Neuron (in vitro differentiated cells): ENCODE measurements at regions not wholly inside any gene's neighbourhood (a gene's known extent, or its start where the extent isn't known, plus 50 kb on each side); places are given as distances from the start of the nearest gene placed in this dataset.

ENCODE experiments used
- H2AFZ ChIP-seq: one replicate; pipeline ENCODE4 v1.6.1; 2013; ENCODE audit warnings: low read depth, mild to moderate bottlenecking, inconsistent platforms, low read length, moderate library complexity
- H3K27me3 ChIP-seq: one replicate; pipeline ENCODE4 v1.6.1; 2013; ENCODE audit warnings: low read length; ENCODE audit not compliant: insufficient read depth
- H3K36me3 ChIP-seq: one replicate; pipeline ENCODE4 v1.6.1; 2013; ENCODE audit warnings: low read length; ENCODE audit not compliant: insufficient read depth
- H3K4me1 ChIP-seq: one replicate; pipeline ENCODE4 v1.6.1; 2013; ENCODE audit warnings: low read length; ENCODE audit not compliant: insufficient read depth
- H3K4me3 ChIP-seq: 2 replicates; pipeline ENCODE4 v1.5.1; 2013; ENCODE audit warnings: mild to moderate bottlenecking, low read length, moderate library complexity
- H3K9me3 ChIP-seq: one replicate; pipeline ENCODE4 v1.6.1; 2013; ENCODE audit warnings: low read length

GRCh38 chr19:31910224-31910623 lies 435.2 kb upstream of the ZNF507 start:
- Histone ChIP-seq H2AFZ (no peak overlapping the region), H3K27me3 (no peaks in the 10 kb centered on the region), H3K9me3 (no peaks in the 10 kb centered on the region), H3K4me1 (no peaks in the 10 kb centered on the region), H3K4me3 (no peak overlapping the region), H3K36me3 (no peaks in the 10 kb centered on the region)

- no peak overlapping the region for H3K4me3 ChIP-seq
Observed at GRCh38 chr19:31911577-31911976, 433.8 kb upstream of the ZNF507 start.

GRCh38 chr19:31913103-31913661 lies 432.2 kb upstream of the ZNF507 start:
- no peaks in the 10 kb centered on the region for H3K9me3 ChIP-seq
- H3K4me1 ChIP-seq: no peaks in the 10 kb centered on the region
- no peak overlapping the region for H2AFZ ChIP-seq
- no peak overlapping the region for H3K4me3 ChIP-seq
- no peaks in the 10 kb centered on the region for H3K36me3 ChIP-seq
- H3K27me3 ChIP-seq: no peaks in the 10 kb centered on the region

More at GRCh38 chr19:31911577-31911976, 433.8 kb upstream of the ZNF507 start:
- H3K36me3 ChIP-seq: no peaks in the 10 kb centered on the region
- H3K27me3 ChIP-seq: no peaks in the 10 kb centered on the region
- no peak overlapping the region for H2AFZ ChIP-seq
- H3K9me3 ChIP-seq: no peaks in the 10 kb centered on the region
- no peaks in the 10 kb centered on the region for H3K4me1 ChIP-seq

GRCh38 chr19:31930401-31930800 lies 415.0 kb upstream of the ZNF507 start:
- no peaks in the 10 kb centered on the region for H3K4me1 ChIP-seq
- H3K4me3 ChIP-seq: no peak overlapping the region
- no peak overlapping the region for H2AFZ ChIP-seq
- no peaks in the 10 kb centered on the region for H3K36me3 ChIP-seq
- no peaks in the 10 kb centered on the region for H3K27me3 ChIP-seq
- no peaks in the 10 kb centered on the region for H3K9me3 ChIP-seq

GRCh38 chr19:31937983-31938382 lies 407.4 kb upstream of the ZNF507 start:
- Histone ChIP-seq H3K27me3 (no peaks in the 10 kb centered on the region), H3K4me3 (no peak overlapping the region), H3K9me3 (no peaks in the 10 kb centered on the region), H2AFZ (no peak overlapping the region), H3K36me3 (no peaks in the 10 kb centered on the region), H3K4me1 (no peaks in the 10 kb centered on the region)

- Histone ChIP-seq H3K36me3 (no peaks in the 10 kb centered on the region), H3K4me1 (no peaks in the 10 kb centered on the region), H2AFZ (no peak overlapping the region), H3K27me3 (no peaks in the 10 kb centered on the region), H3K9me3 (no peaks in the 10 kb centered on the region), H3K4me3 (no peak overlapping the region)
Observed at GRCh38 chr19:31938675-31939074, 406.7 kb upstream of the ZNF507 start.

GRCh38 chr19:31940396-31940795 lies 405.0 kb upstream of the ZNF507 start:
- Histone ChIP-seq H3K9me3 (no peaks in the 10 kb centered on the region), H3K27me3 (no peaks in the 10 kb centered on the region), H3K4me3 (no peak overlapping the region), H3K4me1 (no peaks in the 10 kb centered on the region), H3K36me3 (no peaks in the 10 kb centered on the region), H2AFZ (no peak overlapping the region)

GRCh38 chr19:31943191-31943661 lies 402.2 kb upstream of the ZNF507 start:
- no peaks in the 10 kb centered on the region for H3K4me1 ChIP-seq
- H2AFZ ChIP-seq: no peak overlapping the region
- no peaks in the 10 kb centered on the region for H3K9me3 ChIP-seq
- H3K27me3 ChIP-seq: no peaks in the 10 kb centered on the region
- no peak overlapping the region for H3K4me3 ChIP-seq
- H3K36me3 ChIP-seq: no peaks in the 10 kb centered on the region

- H3K4me3 ChIP-seq: no peak overlapping the region
- no peaks in the 10 kb centered on the region for H3K36me3 ChIP-seq
- H3K27me3 ChIP-seq: no peaks in the 10 kb centered on the region
- no peaks in the 10 kb centered on the region for H3K9me3 ChIP-seq
- H3K4me1 ChIP-seq: no peaks in the 10 kb centered on the region
- H2AFZ ChIP-seq: no peak overlapping the region
Observed at GRCh38 chr19:31943778-31944177, 401.6 kb upstream of the ZNF507 start.

GRCh38 chr19:31944326-31944725 lies 401.1 kb upstream of the ZNF507 start:
- Histone ChIP-seq H3K4me3 (no peak overlapping the region), H2AFZ (no peak overlapping the region), H3K36me3 (no peaks in the 10 kb centered on the region), H3K4me1 (no peaks in the 10 kb centered on the region), H3K27me3 (no peaks in the 10 kb centered on the region), H3K9me3 (no peaks in the 10 kb centered on the region)

- Histone ChIP-seq H3K36me3 (no peaks in the 10 kb centered on the region), H3K27me3 (no peaks in the 10 kb centered on the region), H3K9me3 (no peaks in the 10 kb centered on the region)
Observed at GRCh38 chr19:31946491-31946890, 398.9 kb upstream of the ZNF507 start.

GRCh38 chr19:31947436-31948115 lies 397.8 kb upstream of the ZNF507 start:
- no peaks in the 10 kb centered on the region for H3K27me3 ChIP-seq
- H3K36me3 ChIP-seq: no peaks in the 10 kb centered on the region
- H3K4me1 ChIP-seq: no peaks in the 10 kb centered on the region
- H3K4me3 ChIP-seq: no peak overlapping the region
- no peaks in the 10 kb centered on the region for H3K9me3 ChIP-seq
- no peak overlapping the region for H2AFZ ChIP-seq

More at GRCh38 chr19:31946491-31946890, 398.9 kb upstream of the ZNF507 start:
- Histone ChIP-seq H3K4me3 (no peak overlapping the region), H3K4me1 (no peaks in the 10 kb centered on the region), H2AFZ (no peak overlapping the region)

- Histone ChIP-seq H3K27me3 (no peaks in the 10 kb centered on the region), H3K4me1 (no peaks in the 10 kb centered on the region), H3K36me3 (no peaks in the 10 kb centered on the region), H2AFZ (no peak overlapping the region), H3K9me3 (no peaks in the 10 kb centered on the region), H3K4me3 (no peak overlapping the region)
Observed at GRCh38 chr19:31952693-31953092, 392.7 kb upstream of the ZNF507 start.

GRCh38 chr19:31955061-31955460 lies 390.3 kb upstream of the ZNF507 start:
- Histone ChIP-seq H3K27me3 (no peaks in the 10 kb centered on the region), H3K4me3 (no peak overlapping the region)

More at GRCh38 chr19:31955061-31955460, 390.3 kb upstream of the ZNF507 start:
- Histone ChIP-seq H2AFZ (no peak overlapping the region), H3K36me3 (no peaks in the 10 kb centered on the region), H3K9me3 (no peaks in the 10 kb centered on the region), H3K4me1 (no peaks in the 10 kb centered on the region)
